ENCODE measurements at regions not wholly inside any gene's neighbourhood (a gene's known extent, or its start where the extent isn't known, plus 50 kb on each side); places are given as distances from the start of the nearest gene placed in this dataset.
A peak's percentile ranks its signal among the peaks of the same experiment; 100 is the strongest.

DNA sequence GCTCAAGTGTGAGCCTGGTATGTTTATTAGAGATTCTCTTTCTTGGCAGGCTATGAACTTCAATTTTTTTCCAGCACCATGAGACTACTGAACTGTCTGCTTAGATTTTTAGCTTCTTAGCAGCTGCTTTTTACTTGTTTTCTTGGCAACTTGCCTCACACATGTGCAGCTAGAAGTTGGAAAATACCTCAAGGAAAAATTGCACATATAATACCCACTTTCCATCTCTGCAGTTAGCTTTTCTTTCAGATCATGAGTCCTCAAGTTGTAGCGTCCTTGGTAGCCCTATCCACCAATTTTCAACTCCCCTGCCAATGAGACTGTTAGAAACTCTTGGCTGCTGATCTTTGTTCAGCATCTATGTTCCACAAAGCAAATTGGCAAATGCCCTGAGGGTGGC is 302.1 kb downstream of the HRH4 start:
- Histone ChIP-seq H3K4me1 (ENCODE audit: control insufficient read depth, insufficient read depth, low read length) (peaks cover 20% of the 10 kb centered on the region), H3K4me3 (ENCODE audit: insufficient read depth, low read depth, low read length) (no peak overlapping the region), H4K20me1 (ENCODE audit: insufficient read depth, low read length) (no peaks in the 10 kb centered on the region), H3K9me1 (ENCODE audit: insufficient read depth, low read length) (peaks cover 6% of the 10 kb centered on the region), H3K36me3 (ENCODE audit: control insufficient read depth, insufficient read depth, low read length) (no peaks in the 10 kb centered on the region), H3K14ac (replicated peaks; ENCODE audit: low read depth, low read length) (peak overlapping the region; percentile 74), H3K79me1 (ENCODE audit: low read depth in 1 of 2, low read length in 2 of 2) (no peaks in the 10 kb centered on the region), H4K8ac (ENCODE audit: low read depth in 2 of 2, low read length in 2 of 2) (peak overlapping the region; percentile 1 to 80; a peak in 3 of 4 replicates), H3K9me3 (ENCODE audit: control insufficient read depth, insufficient read depth, low read length) (no peaks in the 10 kb centered on the region), H3K27me3 (ENCODE audit: control insufficient read depth, insufficient read depth, low read length) (no peaks in the 10 kb centered on the region), H3K4ac (ENCODE audit: low read depth, low read length) (peak overlapping the region; percentile 83), H3K27ac (ENCODE audit: insufficient read depth, low read length) (peak overlapping the region; percentile 77; the same call in 1 of the 2 replicates), H4K91ac (ENCODE audit: insufficient read depth, low read depth, low read length) (peak overlapping the region; percentile 77), H2BK15ac (ENCODE audit: low read depth, low read length) (peak overlapping the region; percentile 96; the same call in 2 of the 3 replicates), H2AK5ac (ENCODE audit: low read depth, low read length) (peak overlapping the region; percentile 53), H3K56ac (ENCODE audit: extremely low read depth, insufficient read depth, low read length) (no peak overlapping the region), H2AK9ac (replicated peaks; ENCODE audit: low read depth, low read length, poor library complexity) (no peak overlapping the region), H3K23ac (ENCODE audit: low read depth, low read length) (peak overlapping the region; percentile 88), H2BK120ac (ENCODE audit: low read depth, low read length) (peak overlapping the region; percentile 97), H2BK5ac (ENCODE audit: low read depth, low read length, poor library complexity, severe bottlenecking) (peak overlapping the region; percentile 96), H4K5ac (ENCODE audit: low read depth, low read length) (peak overlapping the region; percentile 88), H3K18ac (ENCODE audit: low read depth, low read length) (peak overlapping the region; percentile 97), H2AFZ (replicated peaks; ENCODE audit: low read length, poor library complexity) (no peak overlapping the region), H3K9ac (ENCODE audit: low read depth, low read length) (no peak overlapping the region), H2BK20ac (ENCODE audit: low read depth, low read length) (peak overlapping the region; percentile 81), H3K4me2 (ENCODE audit: low read depth, low read length) (no peak overlapping the region)
- ChIA-PET CTCF (interaction anchor here (0.9 kb wide), 1 partner anchor 11 kb away, joined by 3 read pairs; no protein-coding TSS in a partner anchor), POLR2A (ENCODE audit: unreplicated experiment) (no interaction called here)
- intact Hi-C loops (cut with micrococcal nuclease) (loop anchor here (10.0 kb wide), 1 partner anchor 102 kb away; no protein-coding TSS in a partner anchor), dilution Hi-C loops (cut with HindIII; ENCODE audit: low sequenced_read_pairs, unreplicated experiment) (no loop called here), in situ Hi-C loops (cut with MboI; ENCODE audit: low sequenced_read_pairs) (no loop called here)
- peak; percentile 25; the same call in 1 of the 2 replicates for ATAC-seq (ENCODE audit: low read depth)
- DNase-seq = peak; percentile 65
- BruUV-seq (replicated peaks) = no TSS peak
- no peak for TF ChIP-seq MAZ (IDR thresholded peaks at IDR 0.05; ENCODE audit: borderline replicate concordance, low read depth, low read length)
- TF ChIP-seq SMC3 (IDR thresholded peaks at IDR 0.05; ENCODE audit: low read depth, low read length) = no peak
- TF ChIP-seq POLR2A (IDR thresholded peaks at IDR 0.05; ENCODE audit: low read depth, low read length) = no peak
- no peak for TF ChIP-seq NFE2L2 (IDR thresholded peaks at IDR 0.05; ENCODE audit: low read depth, low read length)
- no peak for TF ChIP-seq CEBPB (IDR thresholded peaks at IDR 0.05; ENCODE audit: low read depth, low read length)
- no peak for TF ChIP-seq RAD21 (IDR thresholded peaks at IDR 0.05; ENCODE audit: low read length)
- no peak for TF ChIP-seq MAFK (IDR thresholded peaks at IDR 0.05; ENCODE audit: low read depth, low read length)
- no peak for TF ChIP-seq RCOR1 (IDR thresholded peaks at IDR 0.05; ENCODE audit: insufficient replicate concordance, low read length)
- no peak; the same call in 1 of the 2 replicates for TF ChIP-seq MXI1 (IDR thresholded peaks at IDR 0.05; ENCODE audit: borderline replicate concordance, low read depth, low read length)
- TF ChIP-seq CHD1 (IDR thresholded peaks at IDR 0.05; ENCODE audit: low read depth, low read length) = no peak
- no peak for TF ChIP-seq FOS (IDR thresholded peaks at IDR 0.05; ENCODE audit: low read depth, low read length)
- TF ChIP-seq CTCF (conservative IDR thresholded peaks at IDR 0.05; ENCODE audit: low read depth, low read length) = no peak
- TF ChIP-seq, protein P1, sequence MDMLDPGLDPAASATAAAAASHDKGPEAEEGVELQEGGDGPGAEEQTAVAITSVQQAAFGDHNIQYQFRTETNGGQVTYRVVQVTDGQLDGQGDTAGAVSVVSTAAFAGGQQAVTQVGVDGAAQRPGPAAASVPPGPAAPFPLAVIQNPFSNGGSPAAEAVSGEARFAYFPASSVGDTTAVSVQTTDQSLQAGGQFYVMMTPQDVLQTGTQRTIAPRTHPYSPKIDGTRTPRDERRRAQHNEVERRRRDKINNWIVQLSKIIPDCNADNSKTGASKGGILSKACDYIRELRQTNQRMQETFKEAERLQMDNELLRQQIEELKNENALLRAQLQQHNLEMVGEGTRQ (IDR thresholded peaks at IDR 0.05; ENCODE audit: low read depth, low read length) = no peak
- no peak for TF ChIP-seq RFX5 (IDR thresholded peaks at IDR 0.05; ENCODE audit: low read depth, low read length)
- TF ChIP-seq, protein P2, sequence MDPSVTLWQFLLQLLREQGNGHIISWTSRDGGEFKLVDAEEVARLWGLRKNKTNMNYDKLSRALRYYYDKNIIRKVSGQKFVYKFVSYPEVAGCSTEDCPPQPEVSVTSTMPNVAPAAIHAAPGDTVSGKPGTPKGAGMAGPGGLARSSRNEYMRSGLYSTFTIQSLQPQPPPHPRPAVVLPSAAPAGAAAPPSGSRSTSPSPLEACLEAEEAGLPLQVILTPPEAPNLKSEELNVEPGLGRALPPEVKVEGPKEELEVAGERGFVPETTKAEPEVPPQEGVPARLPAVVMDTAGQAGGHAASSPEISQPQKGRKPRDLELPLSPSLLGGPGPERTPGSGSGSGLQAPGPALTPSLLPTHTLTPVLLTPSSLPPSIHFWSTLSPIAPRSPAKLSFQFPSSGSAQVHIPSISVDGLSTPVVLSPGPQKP (IDR thresholded peaks at IDR 0.05; ENCODE audit: borderline replicate concordance, low read depth, low read length) = no peak
- no peak for TF ChIP-seq BHLHE40 (IDR thresholded peaks at IDR 0.05; ENCODE audit: low read depth, low read length)
- no CpG with 5 or more reads among the region's 1 CpG for WGBS, 2 experiments (ENCODE audit: extremely low coverage in 2 of 2, insufficient read length in 1 of 2)
